ENCODE measurements at regions not wholly inside any gene's neighbourhood (a gene's known extent, or its start where the extent isn't known, plus 50 kb on each side); places are given as distances from the start of the nearest gene placed in this dataset.

- no peak for TF ChIP-seq ERG (CRISPR knock-in tag; IDR thresholded peaks at IDR 0.05)
- no peak for TF ChIP-seq ESRRA (CRISPR knock-in tag; IDR thresholded peaks at IDR 0.05; ENCODE audit: borderline replicate concordance)
These were observed 323.6 kb downstream of the HGF start (continued) for GRCh38 chr7:81446212-81446611.

GRCh38 chr7:81445462-81445861, 324.4 kb downstream of the HGF start:
- Mint-ChIP-seq H3K27ac (no peak overlapping the region), H3K36me3 (no peaks in the 10 kb centered on the region), H3K27me3 (ENCODE audit: low read depth) (no peaks in the 10 kb centered on the region), H3K4me1 (no peaks in the 10 kb centered on the region), H3K9me3 (peaks cover 8% of the 10 kb centered on the region; the same call in 1 of the 2 replicates), H3K4me3 (no peak overlapping the region)
- DNase-seq (ENCODE audit: low spot score) (no peak), ATAC-seq (no peak)
- ChIA-PET CTCF (interaction anchor here (2.1 kb wide), 1 partner anchor 25 kb away, joined by 7 read pairs; no protein-coding TSS in a partner anchor), POLR2A (no interaction called here)
- no peak for TF ChIP-seq ZNF512 (CRISPR knock-in tag; IDR thresholded peaks at IDR 0.05; ENCODE audit: borderline replicate concordance)
- no peak for TF ChIP-seq FOXP1 (CRISPR knock-in tag; IDR thresholded peaks at IDR 0.05; ENCODE audit: borderline replicate concordance)
- no peak for TF ChIP-seq ESRRA (CRISPR knock-in tag; IDR thresholded peaks at IDR 0.05; ENCODE audit: borderline replicate concordance)
- TF ChIP-seq ERG (CRISPR knock-in tag; IDR thresholded peaks at IDR 0.05), result no peak
- no peak for TF ChIP-seq ZNF532 (CRISPR knock-in tag; IDR thresholded peaks at IDR 0.05; ENCODE audit: borderline replicate concordance)
- TF ChIP-seq ZNF281 (CRISPR knock-in tag; IDR thresholded peaks at IDR 0.05), result no peak
- TF ChIP-seq EMX1 (CRISPR knock-in tag; IDR thresholded peaks at IDR 0.05), result no peak
- no peak for TF ChIP-seq E2F4 (CRISPR knock-in tag; IDR thresholded peaks at IDR 0.05; ENCODE audit: borderline replicate concordance, low read depth)
- no peak for TF ChIP-seq GRHL2 (CRISPR knock-in tag; IDR thresholded peaks at IDR 0.05; ENCODE audit: insufficient replicate concordance, severe bottlenecking)
- TF ChIP-seq ATF6 (CRISPR knock-in tag; IDR thresholded peaks at IDR 0.05), result no peak
- no peak for TF ChIP-seq ZBTB21 (CRISPR knock-in tag; IDR thresholded peaks at IDR 0.05; ENCODE audit: borderline replicate concordance)
- no peak for TF ChIP-seq GTF2I (CRISPR knock-in tag; conservative IDR thresholded peaks at IDR 0.05)
- no peak for TF ChIP-seq MYBL2 (CRISPR knock-in tag; IDR thresholded peaks at IDR 0.05)
- no peak for TF ChIP-seq PREB (CRISPR knock-in tag; IDR thresholded peaks at IDR 0.05; ENCODE audit: borderline replicate concordance)
- no peak for TF ChIP-seq HMGA2 (CRISPR knock-in tag; IDR thresholded peaks at IDR 0.05)
- no peak for TF ChIP-seq CDX4 (CRISPR knock-in tag; IDR thresholded peaks at IDR 0.05; ENCODE audit: borderline replicate concordance)
- TF ChIP-seq IRF1 (CRISPR knock-in tag; IDR thresholded peaks at IDR 0.05), result no peak
